ENCODE measurements at regions not wholly inside any gene's neighbourhood (a gene's known extent, or its start where the extent isn't known, plus 50 kb on each side); places are given as distances from the start of the nearest gene placed in this dataset.
A peak's percentile ranks its signal among the peaks of the same experiment; 100 is the strongest.

- peak; percentile 35 for DNase-seq (ENCODE audit: low spot score)
Observed at GRCh38 chr7:1377111-1377909, 82.0 kb downstream of the MICALL2 start.

GRCh38 chr7:1378610-1379601, 80.4 kb downstream of the MICALL2 start:
- DNase-seq (ENCODE audit: low spot score) = no peak

- no peak for DNase-seq (ENCODE audit: low spot score)
Observed at GRCh38 chr7:1380231-1380815, 78.9 kb downstream of the MICALL2 start.

GRCh38 chr7:1380821-1381580, 78.3 kb downstream of the MICALL2 start:
- no peak for DNase-seq (ENCODE audit: low spot score)

GRCh38 chr7:1382553-1383397, 76.5 kb downstream of the MICALL2 start:
- DNase-seq (ENCODE audit: low spot score) = no peak

- DNase-seq (ENCODE audit: low spot score) = no peak
Observed at GRCh38 chr7:1383398-1384112, 75.7 kb downstream of the MICALL2 start.

- DNase-seq (ENCODE audit: low spot score) = no peak
Observed at GRCh38 chr7:1384113-1384415, 75.2 kb downstream of the MICALL2 start.
